Bone marrow (tissue), 2 donors: ENCODE measurements at regions not wholly inside any gene's neighbourhood (a gene's known extent, or its start where the extent isn't known, plus 50 kb on each side); places are given as distances from the start of the nearest gene placed in this dataset.
"Not testable (repeated sequence)": the region's sequence is repeated elsewhere in the genome, so short reads cannot be mapped to it uniquely, and the experiment has no call there.

Experiments
- DNase-seq, 2 donors: peaks; one replicate each; lab custom pipeline; 2025; lab: John Stamatoyannopoulos, UW

- no peak for DNase-seq
These were observed 1719.5 kb downstream of the MRPL39 start for GRCh38 chr21:23887725-23888306.

- DNase-seq: no peak
These were observed 1720.2 kb downstream of the MRPL39 start for GRCh38 chr21:23886828-23887724.

GRCh38 chr21:23881783-23882182 lies 1725.5 kb downstream of the MRPL39 start:
- no peak for DNase-seq

- no peak for DNase-seq
These were observed 1730.2 kb downstream of the MRPL39 start for GRCh38 chr21:23876925-23877558.

- DNase-seq: no peak
These were observed 1733.0 kb downstream of the MRPL39 start for GRCh38 chr21:23874271-23874670.

- DNase-seq: peak in 1 of 2 donors; percentile 26
These were observed 1745.3 kb downstream of the MRPL39 start for GRCh38 chr21:23861911-23862504.

- no peak for DNase-seq
These were observed 1748.4 kb downstream of the MRPL39 start for GRCh38 chr21:23858878-23859277.

GRCh38 chr21:23853796-23854379 lies 1753.4 kb downstream of the MRPL39 start:
- peak in 1 of 2 donors; percentile 54 for DNase-seq

GRCh38 chr21:23837564-23837963 lies 1769.7 kb downstream of the MRPL39 start:
- no peak for DNase-seq

GRCh38 chr21:23822760-23823159 lies 1784.5 kb downstream of the MRPL39 start:
- DNase-seq: no peak

GRCh38 chr21:23817337-23817736 lies 1789.9 kb downstream of the MRPL39 start:
- no peak for DNase-seq

GRCh38 chr21:23812485-23812884 lies 1794.8 kb downstream of the MRPL39 start:
- no peak for DNase-seq

GRCh38 chr21:23811805-23812204 lies 1795.5 kb downstream of the MRPL39 start:
- DNase-seq: peak in 1 of 2 donors; percentile 19

- DNase-seq: no peak
These were observed 1797.7 kb downstream of the MRPL39 start for GRCh38 chr21:23809573-23809972.

GRCh38 chr21:23806966-23807548 lies 1800.2 kb downstream of the MRPL39 start:
- DNase-seq: not testable (repeated sequence)

- no peak for DNase-seq
These were observed 1802.4 kb downstream of the MRPL39 start for GRCh38 chr21:23804866-23805265.

GRCh38 chr21:23801292-23801691 lies 1806.0 kb downstream of the MRPL39 start:
- no peak for DNase-seq

GRCh38 chr21:23799376-23799775 lies 1807.9 kb downstream of the MRPL39 start:
- no peak for DNase-seq

- no peak for DNase-seq
These were observed 1815.0 kb downstream of the MRPL39 start for GRCh38 chr21:23792300-23792699.

- no peak for DNase-seq
These were observed 1817.4 kb downstream of the MRPL39 start for GRCh38 chr21:23789864-23790263.

- DNase-seq: no peak
These were observed 1827.0 kb downstream of the MRPL39 start for GRCh38 chr21:23780326-23780725.

- no peak for DNase-seq
These were observed 1863.5 kb downstream of the MRPL39 start for GRCh38 chr21:23743821-23744220.
